ENCODE measurements at regions not wholly inside any gene's neighbourhood (a gene's known extent, or its start where the extent isn't known, plus 50 kb on each side); places are given as distances from the start of the nearest gene placed in this dataset.

GRCh38 chr5:143734456-143734780 lies 77.5 kb upstream of the HMHB1 start:
- no peaks in the 10 kb centered on the region for H3K9me2 ChIP-seq (replicated peaks; ENCODE audit: control insufficient read depth, low read length)
- no peaks in the 10 kb centered on the region for H3K27me3 ChIP-seq (ENCODE audit: control insufficient read depth, low read length)
- no peak overlapping the region for H3K27ac ChIP-seq (ENCODE audit: low read depth, low read length)
- H3K79me2 ChIP-seq (ENCODE audit: control insufficient read depth, low read length), result no peaks in the 10 kb centered on the region
- TF ChIP-seq, protein P1, sequence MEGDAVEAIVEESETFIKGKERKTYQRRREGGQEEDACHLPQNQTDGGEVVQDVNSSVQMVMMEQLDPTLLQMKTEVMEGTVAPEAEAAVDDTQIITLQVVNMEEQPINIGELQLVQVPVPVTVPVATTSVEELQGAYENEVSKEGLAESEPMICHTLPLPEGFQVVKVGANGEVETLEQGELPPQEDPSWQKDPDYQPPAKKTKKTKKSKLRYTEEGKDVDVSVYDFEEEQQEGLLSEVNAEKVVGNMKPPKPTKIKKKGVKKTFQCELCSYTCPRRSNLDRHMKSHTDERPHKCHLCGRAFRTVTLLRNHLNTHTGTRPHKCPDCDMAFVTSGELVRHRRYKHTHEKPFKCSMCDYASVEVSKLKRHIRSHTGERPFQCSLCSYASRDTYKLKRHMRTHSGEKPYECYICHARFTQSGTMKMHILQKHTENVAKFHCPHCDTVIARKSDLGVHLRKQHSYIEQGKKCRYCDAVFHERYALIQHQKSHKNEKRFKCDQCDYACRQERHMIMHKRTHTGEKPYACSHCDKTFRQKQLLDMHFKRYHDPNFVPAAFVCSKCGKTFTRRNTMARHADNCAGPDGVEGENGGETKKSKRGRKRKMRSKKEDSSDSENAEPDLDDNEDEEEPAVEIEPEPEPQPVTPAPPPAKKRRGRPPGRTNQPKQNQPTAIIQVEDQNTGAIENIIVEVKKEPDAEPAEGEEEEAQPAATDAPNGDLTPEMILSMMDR (IDR thresholded peaks at IDR 0.05; ENCODE audit: low read depth, low read length, poor library complexity, severe bottlenecking), result no peak
- no peak for TF ChIP-seq EZH2phosphoT487 (IDR thresholded peaks at IDR 0.05; ENCODE audit: borderline replicate concordance, low read length)
- H3K9me3 ChIP-seq (ENCODE audit: control insufficient read depth, insufficient read depth, low read length), result no peaks in the 10 kb centered on the region
- H3F3A ChIP-seq (ENCODE audit: control insufficient read depth, insufficient read depth), result no peaks in the 10 kb centered on the region
- H3K36me3 ChIP-seq (ENCODE audit: control insufficient read depth, low read length), result no peaks in the 10 kb centered on the region
- no peak overlapping the region for H3K4me3 ChIP-seq (ENCODE audit: low read length)
- no peak overlapping the region for H3K4me2 ChIP-seq (ENCODE audit: low read length)
- no peaks in the 10 kb centered on the region for H4K20me1 ChIP-seq (ENCODE audit: control insufficient read depth, insufficient read depth, low read depth, low read length)
- peaks cover 10% of the 10 kb centered on the region for H3K4me1 ChIP-seq (ENCODE audit: control insufficient read depth, low read length)

- Histone ChIP-seq H3K27me3 (ENCODE audit: control insufficient read depth, low read length) (no peaks in the 10 kb centered on the region), H3K4me3 (ENCODE audit: low read length) (no peak overlapping the region), H3K4me2 (ENCODE audit: low read length) (no peak overlapping the region), H4K20me1 (ENCODE audit: control insufficient read depth, insufficient read depth, low read depth, low read length) (no peaks in the 10 kb centered on the region), H3K9me2 (replicated peaks; ENCODE audit: control insufficient read depth, low read length) (no peaks in the 10 kb centered on the region), H3K27ac (ENCODE audit: low read depth, low read length) (no peak overlapping the region), H3K4me1 (ENCODE audit: control insufficient read depth, low read length) (peaks cover 9% of the 10 kb centered on the region), H3K36me3 (ENCODE audit: control insufficient read depth, low read length) (no peaks in the 10 kb centered on the region), H3K9me3 (ENCODE audit: control insufficient read depth, insufficient read depth, low read length) (no peaks in the 10 kb centered on the region), H3F3A (ENCODE audit: control insufficient read depth, insufficient read depth) (no peaks in the 10 kb centered on the region), H3K79me2 (ENCODE audit: control insufficient read depth, low read length) (no peaks in the 10 kb centered on the region)
- TF ChIP-seq, protein P1 (IDR thresholded peaks at IDR 0.05; ENCODE audit: low read depth, low read length, poor library complexity, severe bottlenecking), result no peak
- TF ChIP-seq EZH2phosphoT487 (IDR thresholded peaks at IDR 0.05; ENCODE audit: borderline replicate concordance, low read length), result no peak
Observed at GRCh38 chr5:143733665-143734455, 78.1 kb upstream of the HMHB1 start.

- H4K20me1 ChIP-seq (ENCODE audit: control insufficient read depth, insufficient read depth, low read depth, low read length), result no peaks in the 10 kb centered on the region
- no peaks in the 10 kb centered on the region for H3K79me2 ChIP-seq (ENCODE audit: control insufficient read depth, low read length)
- no peaks in the 10 kb centered on the region for H3F3A ChIP-seq (ENCODE audit: control insufficient read depth, insufficient read depth)
- H3K27ac ChIP-seq (ENCODE audit: low read depth, low read length), result no peak overlapping the region
- TF ChIP-seq, protein P1 (IDR thresholded peaks at IDR 0.05; ENCODE audit: low read depth, low read length, poor library complexity, severe bottlenecking), result no peak
- no peak for TF ChIP-seq EZH2phosphoT487 (IDR thresholded peaks at IDR 0.05; ENCODE audit: borderline replicate concordance, low read length)
- H3K4me3 ChIP-seq (ENCODE audit: low read length), result no peak overlapping the region
- H3K4me2 ChIP-seq (ENCODE audit: low read length), result no peak overlapping the region
- no peaks in the 10 kb centered on the region for H3K9me2 ChIP-seq (replicated peaks; ENCODE audit: control insufficient read depth, low read length)
- H3K9me3 ChIP-seq (ENCODE audit: control insufficient read depth, insufficient read depth, low read length), result no peaks in the 10 kb centered on the region; the same call in 1 of the 2 replicates
- H3K4me1 ChIP-seq (ENCODE audit: control insufficient read depth, low read length), result no peaks in the 10 kb centered on the region
- no peaks in the 10 kb centered on the region for H3K27me3 ChIP-seq (ENCODE audit: control insufficient read depth, low read length)
- no peaks in the 10 kb centered on the region for H3K36me3 ChIP-seq (ENCODE audit: control insufficient read depth, low read length)
Observed at GRCh38 chr5:143732402-143732801, 79.6 kb upstream of the HMHB1 start.

Measured in DOHH2 (cell line).